Posterior vena cava (tissue), 2 donors: ENCODE measurements at regions not wholly inside any gene's neighbourhood (a gene's known extent, or its start where the extent isn't known, plus 50 kb on each side); places are given as distances from the start of the nearest gene placed in this dataset.

Experiments
- DNase-seq: peaks from one replicate; pipeline ENCODE4 v3.0.0-alpha.2; 2020; ENCODE audit warnings: low spot score
- intact Hi-C, 2 donors: fragments of 100-400 bp; cut with DNase I; formaldehyde crosslinking; loops; one replicate each; pipeline versions ENCODE4 v1.14.1 to v1.14.2; 2022 to 2023
- donor health status: DM: yes; HTN: yes; CAD: no.
- donor health status: DM: yes; HTN: yes; CAD: no.

- intact Hi-C loops: no loop called here
- DNase-seq: no peak
Measured at GRCh38 chr12:72082986-72083820, 144.6 kb downstream of the TPH2 start.

- intact Hi-C loops: no loop called here
- no peak for DNase-seq
Measured at GRCh38 chr12:72084061-72084460, 145.4 kb downstream of the TPH2 start.

GRCh38 chr12:72084880-72085279 is 146.2 kb downstream of the TPH2 start:
- DNase-seq: no peak
- intact Hi-C loops: no loop called here

DNA sequence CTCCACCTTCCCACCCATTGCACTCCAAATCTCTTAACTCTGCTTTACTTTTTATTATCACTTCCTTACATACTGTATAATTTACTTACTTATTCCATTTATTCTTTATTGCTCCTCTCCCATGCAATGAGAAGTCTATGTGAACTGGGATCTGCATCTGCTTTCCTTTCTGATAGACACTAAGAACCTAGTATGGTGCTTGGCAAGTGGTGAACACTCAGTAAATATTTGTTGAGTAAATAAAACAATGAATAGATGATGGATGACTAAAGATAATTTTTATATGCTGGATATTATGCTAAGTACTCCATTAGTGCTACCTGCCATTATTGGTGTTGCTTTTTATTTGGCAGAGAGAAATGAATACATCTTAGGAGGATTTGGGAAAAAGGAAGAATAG is 151.0 kb downstream of the TPH2 start:
- DNase-seq: no peak
- intact Hi-C loops: no loop called here

DNA sequence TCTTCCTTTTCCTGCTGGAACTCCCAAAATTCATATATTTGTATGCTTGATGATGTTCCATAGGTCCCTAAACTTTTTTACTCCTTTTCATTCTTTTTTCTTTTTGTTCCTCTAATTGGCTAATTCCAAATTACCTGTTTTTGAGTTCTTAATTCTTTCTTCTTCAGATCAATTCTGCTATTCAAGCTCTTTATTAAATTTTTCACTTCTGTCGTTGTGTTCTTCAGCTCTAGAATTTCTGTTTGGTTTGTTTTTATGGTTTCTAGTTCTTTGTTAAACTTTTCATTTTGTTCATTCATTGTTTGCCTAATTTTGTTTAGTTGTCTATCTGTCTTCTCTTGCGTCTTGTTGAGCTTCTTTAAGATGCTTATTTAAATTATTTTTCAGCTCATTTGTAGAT is 154.8 kb downstream of the TPH2 start:
- no peak for DNase-seq
- intact Hi-C loops: no loop called here

DNA sequence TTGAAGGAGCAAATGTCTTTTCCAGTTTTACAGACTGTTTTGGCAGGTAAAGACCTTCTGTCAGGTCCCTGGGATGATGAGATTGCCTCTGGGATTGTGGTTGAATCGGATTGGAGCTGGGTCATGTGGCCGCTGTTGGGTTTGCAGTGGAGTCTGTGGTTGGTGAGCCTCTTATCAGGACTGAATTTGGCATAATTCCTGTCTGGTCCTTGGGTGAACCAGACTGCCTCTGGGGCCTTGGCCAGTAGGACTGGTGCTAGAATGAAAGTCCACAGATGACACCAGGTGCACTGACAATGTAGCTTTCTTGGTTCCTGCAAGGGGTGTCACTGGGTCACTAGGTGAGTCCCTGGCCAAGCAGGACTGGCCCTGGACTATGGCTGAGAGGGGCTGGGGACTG is 155.3 kb downstream of the TPH2 start:
- no peak for DNase-seq
- intact Hi-C loops: no loop called here

- intact Hi-C loops: no loop called here
- DNase-seq: no peak
Measured at GRCh38 chr12:72094490-72094889, 155.8 kb downstream of the TPH2 start.

DNA sequence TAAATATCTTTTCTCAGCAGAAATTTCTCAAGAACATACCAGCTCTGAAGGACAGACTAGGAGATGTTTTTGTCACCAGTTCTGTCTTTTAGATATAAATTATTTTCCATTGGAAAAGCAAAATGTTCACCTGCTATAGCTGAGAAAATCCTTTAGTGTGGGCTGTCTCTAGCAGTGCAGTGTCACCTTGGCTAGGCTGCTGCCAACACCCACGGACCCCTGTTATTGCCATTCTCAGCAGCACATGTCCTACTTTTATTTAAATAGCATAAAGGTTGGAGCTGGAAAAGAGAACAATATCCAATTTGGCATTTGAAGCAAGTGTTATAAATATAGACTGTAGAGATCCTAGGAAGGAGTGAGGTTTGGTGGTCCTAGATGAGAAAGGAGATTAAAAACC is 156.4 kb downstream of the TPH2 start:
- intact Hi-C loops: no loop called here
- DNase-seq: no peak

DNA sequence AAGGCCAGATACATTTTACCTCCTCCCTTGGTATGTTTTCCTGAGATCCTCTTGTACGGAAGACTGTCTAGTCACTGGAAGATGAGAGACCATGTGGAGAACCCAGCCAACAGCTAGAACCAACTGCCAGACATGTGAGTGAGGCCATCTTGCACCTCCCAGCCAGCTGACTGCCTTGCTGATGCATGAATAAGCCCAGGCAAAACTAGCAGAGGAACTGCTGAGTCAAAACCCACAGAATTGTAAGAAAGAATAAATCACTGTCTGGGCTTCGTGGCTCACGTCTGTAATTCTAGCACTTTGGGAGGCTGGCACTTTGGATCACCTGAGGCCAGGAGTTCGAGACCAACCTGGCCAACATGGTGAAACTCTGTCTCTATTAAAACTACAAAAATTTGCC is 160.0 kb downstream of the TPH2 start:
- intact Hi-C loops: no loop called here
- no peak for DNase-seq

DNA sequence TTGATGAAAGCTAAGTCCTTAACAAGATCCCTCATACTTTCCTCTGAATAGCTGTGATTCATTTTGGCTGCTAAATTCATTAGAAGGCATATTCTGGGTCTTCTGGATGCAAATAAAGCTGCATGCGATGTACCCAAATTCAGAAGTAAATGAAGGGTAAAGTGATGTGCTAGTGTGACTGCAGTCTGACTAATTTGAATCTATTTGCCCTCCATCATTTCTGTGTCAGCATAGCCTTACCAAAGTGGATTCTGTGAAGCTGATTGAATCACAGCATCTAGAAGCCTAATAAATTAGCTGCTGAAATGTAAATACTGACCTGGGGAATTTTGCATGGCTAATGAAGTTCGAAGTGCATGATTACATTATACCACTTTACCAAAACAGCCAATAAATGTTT is 162.2 kb downstream of the TPH2 start:
- no peak for DNase-seq
- intact Hi-C loops: no loop called here

DNA sequence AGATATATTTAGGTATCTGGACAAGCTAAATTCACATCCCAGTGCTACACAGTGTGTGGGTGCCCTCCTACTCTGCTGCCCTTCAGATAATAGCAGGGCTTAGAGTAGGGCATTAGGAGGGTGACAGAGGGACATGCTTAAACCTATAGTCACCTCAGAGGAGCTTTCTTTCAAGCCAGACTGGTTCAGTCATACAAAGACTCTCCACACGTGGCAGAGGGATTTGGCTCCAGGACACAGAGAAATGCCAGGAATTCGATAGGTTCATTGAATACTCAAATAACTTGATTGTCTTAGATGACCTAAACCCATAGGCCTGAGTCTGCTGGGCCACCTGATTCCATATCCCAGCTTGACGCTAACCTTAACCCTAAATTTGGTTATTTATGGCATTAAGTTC is 163.5 kb downstream of the TPH2 start:
- DNase-seq: no peak
- intact Hi-C loops: no loop called here

GRCh38 chr12:72105849-72106248 is 166.3 kb upstream of the TRHDE start:
- DNase-seq: no peak
- intact Hi-C loops: no loop called here

GRCh38 chr12:72110937-72111650 is 161.1 kb upstream of the TRHDE start:
- intact Hi-C loops: no loop called here
- no peak for DNase-seq

DNA sequence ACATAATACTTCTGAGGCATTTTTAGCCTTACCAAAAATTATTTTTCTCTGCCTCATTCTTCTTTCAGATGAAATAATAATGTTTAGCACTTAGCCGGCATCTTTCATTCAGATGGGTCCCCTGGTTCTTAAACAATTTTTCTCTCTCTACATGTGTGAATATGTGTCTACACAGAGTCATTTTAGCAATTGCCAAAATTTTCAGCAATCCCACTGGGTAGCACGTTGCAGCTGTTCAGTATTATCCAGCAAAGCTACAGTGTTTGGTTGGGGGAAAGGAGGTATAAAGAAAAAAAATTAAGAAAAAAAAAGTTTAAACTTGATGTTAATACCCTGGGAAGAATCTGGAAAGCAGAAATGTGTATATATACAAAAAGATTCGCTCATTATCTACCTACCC is 160.5 kb upstream of the TRHDE start:
- intact Hi-C loops: no loop called here
- DNase-seq: no peak

DNA sequence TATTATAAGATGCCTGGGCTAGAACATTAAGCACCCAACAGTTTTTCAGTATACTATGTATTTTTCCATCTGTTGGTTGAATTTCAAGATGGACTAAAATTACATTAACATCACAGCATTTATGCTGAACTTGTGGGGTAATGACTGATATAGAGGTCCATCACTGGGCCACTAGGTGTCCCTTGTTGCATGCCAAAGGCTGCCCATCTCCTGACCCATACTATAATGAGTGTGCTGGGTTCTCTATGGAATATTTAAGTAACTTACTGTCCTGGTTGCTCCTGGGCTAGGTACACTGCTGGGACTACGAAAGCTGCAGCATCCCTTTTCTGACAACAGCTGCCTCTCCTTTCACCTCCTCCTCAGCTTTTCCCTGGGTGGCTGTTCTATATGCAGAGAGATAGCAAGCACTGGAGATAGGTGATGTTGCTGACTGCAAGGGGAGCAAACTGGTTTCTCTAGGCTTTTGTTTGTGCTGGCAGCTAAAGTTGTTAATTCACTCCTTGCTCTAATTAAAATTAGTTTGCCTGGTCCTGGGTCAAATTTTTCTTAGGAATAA is 138.6 kb upstream of the TRHDE start:
- intact Hi-C loops: no loop called here

DNA sequence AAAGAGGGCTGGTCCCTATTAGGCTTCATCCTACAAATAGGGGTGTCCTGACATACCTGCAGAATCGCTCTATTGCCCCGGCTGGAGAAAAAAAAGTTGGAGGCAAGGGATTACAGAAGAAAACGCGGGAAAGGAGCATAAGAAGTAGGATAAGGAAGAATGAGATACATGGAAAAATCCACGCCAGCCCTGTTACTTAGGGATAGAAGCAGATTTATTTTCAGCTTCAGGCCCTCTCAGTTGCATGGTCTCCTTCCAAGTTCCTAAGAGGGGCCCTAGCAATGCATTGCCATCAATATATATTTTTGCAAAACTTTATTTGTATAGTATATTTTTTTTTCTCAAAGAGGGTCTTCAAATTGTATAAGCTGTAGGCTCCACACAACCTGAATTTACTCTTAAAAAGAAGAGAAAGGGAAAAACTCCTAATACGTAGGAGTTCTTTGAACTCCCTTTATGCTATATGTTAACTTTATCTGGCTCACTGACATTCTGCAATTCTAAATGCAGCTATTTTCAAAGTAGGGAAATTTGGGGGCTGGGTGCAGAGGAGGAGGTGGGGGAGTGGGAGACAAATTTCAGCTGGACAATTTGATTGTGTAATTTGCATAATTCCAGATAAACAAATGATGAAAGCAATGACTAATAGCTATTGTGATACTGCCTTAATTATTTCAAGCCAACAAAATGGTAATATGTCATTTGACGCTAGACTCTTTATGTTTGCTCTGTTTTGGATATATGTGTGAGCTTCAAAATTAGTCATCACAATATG is 137.7 kb upstream of the TRHDE start:
- DNase-seq: no peak
- intact Hi-C loops: no loop called here

More for the DNA sequence above, 138.6 kb upstream of the TRHDE start:
- DNase-seq: no peak

- intact Hi-C loops: no loop called here
- no peak for DNase-seq
Measured at GRCh38 chr12:72135021-72135301, 137.2 kb upstream of the TRHDE start.

DNA sequence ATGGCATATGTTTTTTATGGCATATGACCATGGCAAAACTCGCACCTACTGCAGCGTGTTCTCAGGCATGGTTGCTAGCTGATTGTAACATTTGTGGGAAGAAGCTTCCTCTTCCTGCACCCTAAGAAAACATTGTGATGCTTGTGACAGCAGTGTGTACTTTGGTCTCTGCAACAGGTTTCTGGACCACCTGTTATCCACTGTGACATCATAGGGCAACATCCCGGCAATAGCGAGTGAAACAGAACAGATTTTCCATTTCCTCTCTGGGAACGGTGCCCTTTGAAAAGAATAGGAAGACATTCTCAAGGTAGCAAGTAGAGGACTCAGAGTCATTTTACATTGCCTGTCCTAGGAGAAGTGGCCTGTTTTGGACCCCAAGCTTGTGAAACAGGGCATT is 135.4 kb upstream of the TRHDE start:
- no peak for DNase-seq
- intact Hi-C loops: no loop called here

DNA sequence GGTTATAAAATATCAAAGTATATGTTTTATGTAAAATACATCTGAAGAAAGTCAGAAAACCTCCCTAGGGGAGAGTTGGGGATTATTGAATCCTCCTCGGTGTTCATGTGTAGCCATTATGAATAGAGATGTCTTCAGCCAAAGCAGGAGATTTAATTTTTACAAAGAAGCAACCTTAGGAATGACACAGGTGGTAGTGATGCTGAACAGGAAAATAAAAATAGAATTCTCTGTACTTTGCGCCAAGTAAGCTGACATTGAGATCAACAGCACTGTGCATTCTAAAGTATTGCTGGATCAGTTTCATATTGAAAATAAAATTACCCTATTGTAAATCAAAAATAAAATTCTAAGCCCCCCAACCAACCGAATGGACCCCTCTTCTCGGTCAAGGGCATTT is 132.8 kb upstream of the TRHDE start:
- DNase-seq: no peak
- intact Hi-C loops: no loop called here

DNA sequence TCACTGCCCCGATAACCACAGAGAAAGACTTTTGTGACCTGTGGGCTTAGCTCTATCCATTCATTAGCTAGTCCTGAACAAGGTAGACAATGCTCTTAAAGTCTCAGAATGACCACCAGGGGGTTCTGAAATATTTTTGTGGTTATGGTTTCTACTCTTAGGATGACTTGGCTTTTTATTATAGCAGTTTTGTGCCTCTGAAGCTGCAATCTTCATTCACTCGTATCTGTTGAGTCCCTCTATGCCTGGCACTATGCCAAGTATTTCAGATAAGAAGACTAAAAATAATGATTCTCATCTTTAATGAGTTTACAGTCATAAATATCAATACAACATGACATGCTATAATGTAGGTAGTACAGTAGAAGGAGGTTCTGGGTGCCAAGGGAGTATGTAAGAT is 130.8 kb upstream of the TRHDE start:
- intact Hi-C loops: no loop called here
- DNase-seq: no peak
